Sigmoid colon (tissue), 4 donors: ENCODE measurements at regions not wholly inside any gene's neighbourhood (a gene's known extent, or its start where the extent isn't known, plus 50 kb on each side); places are given as distances from the start of the nearest gene placed in this dataset.

Experiments
- CTCF ChIP-seq, 4 experiments: fragments of 450-650 bp in 3 of 4; fragments of 200-600 bp in 1 of 4; IDR thresholded peaks; one replicate each; pipeline ENCODE4 v1.5.1; 2016 to 2019; ENCODE audit warnings: antibody characterized with exemption in 4 of 4, mild to moderate bottlenecking in 3 of 4, moderate library complexity in 2 of 4
- POLR2A ChIP-seq, 2 donors: fragments of 450-650 bp; IDR thresholded peaks; one replicate each; pipeline ENCODE4 v1.6.1; 2016; ENCODE audit warnings: antibody characterized with exemption in 2 of 2, mild to moderate bottlenecking in 2 of 2, moderate library complexity in 2 of 2
- POLR2AphosphoS5 ChIP-seq, 4 donors: sonication (generic); formaldehyde crosslinking; IDR thresholded peaks; one replicate each; pipeline ENCODE4 v1.6.1; 2017; ENCODE audit warnings: antibody characterized with exemption in 4 of 4

GRCh38 chr3:95705786-95706418 lies 1108.5 kb upstream of the EPHA6 start:
- TF ChIP-seq CTCF (IDR thresholded peaks at IDR 0.05) (no peak), POLR2A (IDR thresholded peaks at IDR 0.05) (no peak), POLR2AphosphoS5 (IDR thresholded peaks at IDR 0.05) (no peak)
